Suprapubic skin (tissue), 3 donors: ENCODE measurements at regions not wholly inside any gene's neighbourhood (a gene's known extent, or its start where the extent isn't known, plus 50 kb on each side); places are given as distances from the start of the nearest gene placed in this dataset.

Source experiments
- POLR2AphosphoS5 ChIP-seq, 3 donors: sonication (generic); formaldehyde crosslinking; IDR thresholded peaks; one replicate each; pipeline ENCODE4 v1.6.1; 2017; ENCODE audit warnings: antibody characterized with exemption in 3 of 3
- TF ChIP-seq, protein P1 (sequence below), 2 donors: fragments of 200-600 bp in 1 of 2; fragments of 450-650 bp in 1 of 2; sonication (generic) in 1 of 2; IDR thresholded peaks; one replicate each; pipeline ENCODE4 v1.5.1; 2016 to 2019; ENCODE audit warnings: antibody characterized with exemption in 2 of 2, mild to moderate bottlenecking in 1 of 2, moderate library complexity in 1 of 2

DNA sequence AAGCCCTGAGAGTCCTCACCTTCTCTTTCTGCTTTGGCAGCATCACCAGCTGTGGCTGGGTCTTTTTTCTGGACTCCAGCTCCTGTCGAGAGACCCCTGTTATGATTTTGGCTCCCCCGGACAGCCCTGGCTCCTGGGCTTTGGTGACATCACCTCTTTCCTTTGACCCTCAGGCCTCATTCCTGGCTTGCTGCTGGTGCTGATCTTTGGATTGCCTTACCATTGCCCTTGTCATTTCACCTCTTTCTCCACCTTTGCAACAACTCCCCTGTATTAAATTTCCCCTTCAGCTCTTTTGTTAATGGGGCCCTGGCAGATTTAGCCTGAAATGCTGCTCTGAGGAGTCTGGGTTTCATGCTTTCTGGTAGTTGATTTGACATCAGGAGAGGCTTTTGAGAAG is 322.8 kb downstream of the ZSWIM6 start:
- TF ChIP-seq POLR2AphosphoS5 (IDR thresholded peaks at IDR 0.05), result no peak
- TF ChIP-seq, protein P1, sequence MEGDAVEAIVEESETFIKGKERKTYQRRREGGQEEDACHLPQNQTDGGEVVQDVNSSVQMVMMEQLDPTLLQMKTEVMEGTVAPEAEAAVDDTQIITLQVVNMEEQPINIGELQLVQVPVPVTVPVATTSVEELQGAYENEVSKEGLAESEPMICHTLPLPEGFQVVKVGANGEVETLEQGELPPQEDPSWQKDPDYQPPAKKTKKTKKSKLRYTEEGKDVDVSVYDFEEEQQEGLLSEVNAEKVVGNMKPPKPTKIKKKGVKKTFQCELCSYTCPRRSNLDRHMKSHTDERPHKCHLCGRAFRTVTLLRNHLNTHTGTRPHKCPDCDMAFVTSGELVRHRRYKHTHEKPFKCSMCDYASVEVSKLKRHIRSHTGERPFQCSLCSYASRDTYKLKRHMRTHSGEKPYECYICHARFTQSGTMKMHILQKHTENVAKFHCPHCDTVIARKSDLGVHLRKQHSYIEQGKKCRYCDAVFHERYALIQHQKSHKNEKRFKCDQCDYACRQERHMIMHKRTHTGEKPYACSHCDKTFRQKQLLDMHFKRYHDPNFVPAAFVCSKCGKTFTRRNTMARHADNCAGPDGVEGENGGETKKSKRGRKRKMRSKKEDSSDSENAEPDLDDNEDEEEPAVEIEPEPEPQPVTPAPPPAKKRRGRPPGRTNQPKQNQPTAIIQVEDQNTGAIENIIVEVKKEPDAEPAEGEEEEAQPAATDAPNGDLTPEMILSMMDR (IDR thresholded peaks at IDR 0.05), result no peak
